Choroid plexus epithelial cell (primary cell): ENCODE measurements at regions not wholly inside any gene's neighbourhood (a gene's known extent, or its start where the extent isn't known, plus 50 kb on each side); places are given as distances from the start of the nearest gene placed in this dataset.

Experiments used
- DNase-seq: peaks from one replicate; pipeline ENCODE4 v3.0.0-alpha.2; 2010; ENCODE audit warnings: low read depth
- H3K4me3 ChIP-seq: 2 replicates; pipeline ENCODE4 v1.5.1; 2011; ENCODE audit warnings: low read depth, mild to moderate bottlenecking, control low read depth, low read length, moderate library complexity
- CTCF ChIP-seq: conservative IDR thresholded peaks from 2 replicates; pipeline ENCODE4 v1.5.1; 2011; ENCODE audit warnings: low read depth, mild to moderate bottlenecking, control low read depth, inconsistent platforms, low read length, moderate library complexity

DNA sequence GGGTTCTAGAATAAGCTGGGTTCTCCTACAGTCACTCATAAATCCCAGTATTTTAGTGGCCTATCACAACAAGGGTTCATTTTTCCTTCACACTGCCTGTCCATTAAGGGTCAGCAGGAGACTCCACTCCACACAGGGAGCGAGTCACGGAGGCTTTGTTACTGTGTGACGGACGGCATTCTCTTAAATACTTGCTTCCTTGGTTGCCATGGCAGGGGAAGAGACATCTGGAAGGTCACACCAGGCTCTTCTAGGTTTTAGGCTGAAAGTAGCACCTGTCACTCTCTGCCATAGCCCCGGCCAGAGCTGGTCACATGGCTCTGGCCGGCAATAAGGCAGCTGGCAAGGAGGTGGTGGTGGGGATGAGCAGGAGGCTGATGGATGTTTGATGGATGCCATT is 89.4 kb upstream of the ANKRD34C start:
- no peak overlapping the region for H3K4me3 ChIP-seq
- TF ChIP-seq CTCF, result no peak
- DNase-seq, result no peak

- no peak for DNase-seq
- no peak for TF ChIP-seq CTCF
These were observed 90.0 kb upstream of the ANKRD34C start for GRCh38 chr15:79192462-79193036.

GRCh38 chr15:79190093-79190492 is 92.4 kb upstream of the ANKRD34C start:
- TF ChIP-seq CTCF, result no peak
- DNase-seq, result no peak
- H3K4me3 ChIP-seq, result no peak overlapping the region

More at GRCh38 chr15:79192462-79193036, 90.0 kb upstream of the ANKRD34C start:
- H3K4me3 ChIP-seq, result no peak overlapping the region

- DNase-seq, result no peak
- no peak for TF ChIP-seq CTCF
- H3K4me3 ChIP-seq, result no peak overlapping the region
These were observed 95.9 kb upstream of the ANKRD34C start for GRCh38 chr15:79186616-79187015.

DNA sequence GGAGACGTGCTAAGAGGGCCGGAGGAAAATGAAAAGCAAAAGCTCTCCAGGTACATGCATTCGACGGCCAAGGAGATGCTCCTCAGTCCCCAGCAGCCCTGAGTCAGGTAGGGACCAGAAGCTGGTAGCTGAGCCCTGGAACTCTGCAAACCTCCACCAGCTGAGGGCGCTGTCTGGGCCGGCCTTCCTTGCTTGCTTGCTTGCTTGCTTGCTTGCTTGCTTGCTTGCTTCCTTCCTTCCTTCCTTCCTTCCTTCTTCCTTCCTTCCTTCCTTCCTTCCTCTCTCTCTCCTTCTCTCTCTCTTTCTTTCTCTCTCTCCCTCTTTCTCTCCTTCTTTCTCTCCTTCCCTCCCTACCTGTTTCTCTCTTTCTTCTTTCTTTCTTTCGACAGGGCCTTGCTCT is 94.6 kb upstream of the RASGRF1 start:
- peak; percentile 53 for TF ChIP-seq CTCF
- H3K4me3 ChIP-seq, result no peak overlapping the region
- DNase-seq, result peak; percentile 14

GRCh38 chr15:79184465-79184892 is 93.9 kb upstream of the RASGRF1 start:
- peak; percentile 79 for DNase-seq
- TF ChIP-seq CTCF, result peak; percentile 99
- H3K4me3 ChIP-seq, result no peak overlapping the region

DNA sequence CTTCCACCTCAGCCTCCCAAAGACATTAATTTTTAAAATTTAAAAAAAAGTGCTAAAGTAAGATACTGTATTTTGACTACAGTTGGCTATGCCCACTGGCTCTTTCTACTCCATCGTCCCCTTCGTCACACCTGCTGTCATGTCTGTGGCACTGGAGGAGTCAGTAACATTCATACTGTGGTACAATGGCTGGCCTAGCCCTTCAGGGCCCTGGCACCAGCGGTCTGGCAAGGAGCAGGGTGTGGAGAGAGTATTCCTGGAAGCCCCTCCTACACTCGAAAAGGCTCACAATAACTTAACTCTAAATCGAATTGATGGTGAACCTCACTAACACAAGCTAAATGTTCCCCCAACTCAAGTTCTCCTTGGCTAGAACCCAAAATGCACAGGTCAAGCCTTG is 89.7 kb upstream of the RASGRF1 start:
- H3K4me3 ChIP-seq, result no peak overlapping the region
- no peak for DNase-seq
- no peak for TF ChIP-seq CTCF
